HFFc6 (cell line): ENCODE measurements at regions not wholly inside any gene's neighbourhood (a gene's known extent, or its start where the extent isn't known, plus 50 kb on each side); places are given as distances from the start of the nearest gene placed in this dataset.
A peak's percentile ranks its signal among the peaks of the same experiment; 100 is the strongest.

Experiments used
- DNase-seq: peaks from one replicate; pipeline ENCODE4 v3.0.0-alpha.2; 2018
- H3K27ac Mint-ChIP-seq: 2 replicates; pipeline ENCODE4 v1.8.0; 2020; ENCODE audit warnings: mild to moderate bottlenecking, mixed read lengths
- H3K27me3 Mint-ChIP-seq: 2 replicates; pipeline ENCODE4 v1.8.0; 2021; ENCODE audit warnings: mild to moderate bottlenecking, moderate library complexity, mixed read lengths; ENCODE audit not compliant: insufficient read depth
- H3K36me3 Mint-ChIP-seq: 2 replicates; pipeline ENCODE4 v1.8.0; 2021; ENCODE audit warnings: low read depth, mixed read lengths
- H3K4me1 Mint-ChIP-seq: 2 replicates; pipeline ENCODE4 v1.8.0; 2020; ENCODE audit warnings: low read depth, mixed read lengths
- H3K4me3 Mint-ChIP-seq: 2 replicates; pipeline ENCODE4 v1.8.0; 2020; ENCODE audit warnings: mild to moderate bottlenecking, moderate library complexity, mixed read lengths
- H3K9me3 Mint-ChIP-seq: 2 replicates; pipeline ENCODE4 v1.8.0; 2020; ENCODE audit warnings: mild to moderate bottlenecking, mixed read lengths
- TF ChIP-seq, protein P1 (sequence below): fragments of 200-600 bp; sonication (generic); IDR thresholded peaks from 2 replicates; pipeline ENCODE4 v1.5.0; 2021; ENCODE audit warnings: antibody characterized with exemption, mild to moderate bottlenecking

DNA sequence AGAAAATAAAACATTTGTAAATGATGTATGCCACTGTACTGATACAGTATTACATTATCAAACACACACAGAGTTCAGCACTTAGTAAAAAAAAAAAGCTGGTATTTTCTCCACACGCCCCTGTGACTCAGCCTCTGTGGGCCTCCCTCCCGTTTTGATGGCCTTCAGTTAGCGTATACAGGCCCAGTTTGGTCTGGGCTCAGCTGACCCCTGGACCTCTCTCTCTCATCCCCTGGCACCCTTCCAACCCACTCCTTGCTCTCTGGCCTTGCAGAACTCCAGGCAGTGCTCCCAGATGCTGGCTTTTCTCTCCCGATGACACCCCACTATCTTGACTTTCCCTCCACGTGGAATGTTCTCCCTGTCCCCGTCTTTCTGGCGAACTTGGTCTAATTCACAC, 89.0 kb upstream of the LIMCH1 start:
- Mint-ChIP-seq H3K9me3 (no peaks in the 10 kb centered on the region), H3K4me1 (peaks cover 71% of the 10 kb centered on the region; the same call in 1 of the 2 replicates), H3K4me3 (peak overlapping the region; percentile 29; the same call in 1 of the 2 replicates), H3K36me3 (peaks cover 5% of the 10 kb centered on the region; the same call in 1 of the 2 replicates), H3K27ac (peak overlapping the region; percentile 72; the same call in 1 of the 2 replicates), H3K27me3 (peaks cover 16% of the 10 kb centered on the region)
- TF ChIP-seq, protein P1, sequence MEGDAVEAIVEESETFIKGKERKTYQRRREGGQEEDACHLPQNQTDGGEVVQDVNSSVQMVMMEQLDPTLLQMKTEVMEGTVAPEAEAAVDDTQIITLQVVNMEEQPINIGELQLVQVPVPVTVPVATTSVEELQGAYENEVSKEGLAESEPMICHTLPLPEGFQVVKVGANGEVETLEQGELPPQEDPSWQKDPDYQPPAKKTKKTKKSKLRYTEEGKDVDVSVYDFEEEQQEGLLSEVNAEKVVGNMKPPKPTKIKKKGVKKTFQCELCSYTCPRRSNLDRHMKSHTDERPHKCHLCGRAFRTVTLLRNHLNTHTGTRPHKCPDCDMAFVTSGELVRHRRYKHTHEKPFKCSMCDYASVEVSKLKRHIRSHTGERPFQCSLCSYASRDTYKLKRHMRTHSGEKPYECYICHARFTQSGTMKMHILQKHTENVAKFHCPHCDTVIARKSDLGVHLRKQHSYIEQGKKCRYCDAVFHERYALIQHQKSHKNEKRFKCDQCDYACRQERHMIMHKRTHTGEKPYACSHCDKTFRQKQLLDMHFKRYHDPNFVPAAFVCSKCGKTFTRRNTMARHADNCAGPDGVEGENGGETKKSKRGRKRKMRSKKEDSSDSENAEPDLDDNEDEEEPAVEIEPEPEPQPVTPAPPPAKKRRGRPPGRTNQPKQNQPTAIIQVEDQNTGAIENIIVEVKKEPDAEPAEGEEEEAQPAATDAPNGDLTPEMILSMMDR: no peak
- DNase-seq: no peak

DNA sequence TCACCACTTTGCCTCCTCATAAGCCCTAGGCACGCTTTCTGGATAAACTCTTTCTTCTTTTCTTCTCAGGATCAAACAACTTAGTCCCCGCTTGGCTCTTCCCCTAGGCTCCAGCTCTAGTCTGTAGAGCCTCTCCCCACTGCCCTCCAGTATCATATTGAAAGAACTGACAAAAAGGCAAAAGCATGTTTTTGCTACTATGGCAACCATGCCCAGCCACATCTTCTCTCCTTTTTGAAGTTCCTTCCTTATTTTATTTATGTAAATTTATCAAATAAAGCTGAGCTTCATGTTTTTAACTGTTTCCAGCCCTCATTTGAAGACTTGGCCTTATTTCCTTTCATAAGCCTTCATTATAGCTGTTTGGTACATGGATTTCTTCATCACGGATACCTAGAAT, 86.0 kb upstream of the LIMCH1 start:
- Mint-ChIP-seq H3K4me1 (peaks cover 68% of the 10 kb centered on the region; the same call in 1 of the 2 replicates), H3K27me3 (peaks cover 19% of the 10 kb centered on the region), H3K27ac (no peak overlapping the region; the same call in 1 of the 2 replicates)

DNA sequence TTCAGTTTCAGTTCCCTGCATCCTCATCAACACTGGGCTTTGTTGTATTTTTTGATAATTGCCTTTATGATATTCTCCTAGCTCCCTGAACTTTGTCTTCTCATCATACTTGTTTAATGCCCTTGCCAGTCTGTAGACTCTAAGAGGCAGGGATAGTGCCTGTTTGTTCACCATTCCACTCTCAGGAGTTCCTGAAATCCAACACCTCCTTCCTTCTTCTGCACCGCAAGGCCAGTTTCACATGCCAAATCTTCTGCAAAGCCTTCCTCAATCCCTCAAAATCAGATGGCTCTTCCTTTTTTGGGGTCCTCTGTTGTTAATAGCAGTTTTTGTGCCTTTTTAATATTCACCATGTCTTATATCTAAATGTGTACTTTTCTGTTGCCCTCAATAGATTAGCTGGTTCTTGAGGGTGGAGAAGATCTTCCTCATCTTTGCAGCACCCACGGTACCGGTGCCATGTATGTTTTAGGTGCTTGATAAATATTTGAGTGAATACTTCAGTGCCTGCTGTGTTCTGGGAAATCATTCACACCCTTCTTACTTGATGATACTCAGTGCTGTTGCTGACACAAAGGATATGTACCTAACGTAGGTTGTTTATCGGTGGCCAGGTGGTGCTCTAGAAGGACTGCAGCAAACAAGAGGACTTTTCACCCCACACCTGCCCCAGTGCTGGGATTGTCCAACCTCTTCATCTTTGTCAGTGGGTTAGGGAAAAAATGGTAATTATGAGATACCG, 85.3 kb upstream of the LIMCH1 start:
- TF ChIP-seq, protein P1: no peak
- DNase-seq: no peak
- peaks cover 5% of the 10 kb centered on the region; the same call in 1 of the 2 replicates for H3K36me3 Mint-ChIP-seq
- peaks cover 19% of the 10 kb centered on the region for H3K27me3 Mint-ChIP-seq
- no peak overlapping the region for H3K4me3 Mint-ChIP-seq
- no peak overlapping the region for H3K27ac Mint-ChIP-seq
- H3K4me1 Mint-ChIP-seq: peaks cover 63% of the 10 kb centered on the region; the same call in 1 of the 2 replicates
- no peaks in the 10 kb centered on the region for H3K9me3 Mint-ChIP-seq

More for the DNA sequence above, 86.0 kb upstream of the LIMCH1 start:
- Mint-ChIP-seq H3K36me3 (peaks cover 5% of the 10 kb centered on the region; the same call in 1 of the 2 replicates), H3K9me3 (no peaks in the 10 kb centered on the region), H3K4me3 (no peak overlapping the region)
- DNase-seq: no peak
- TF ChIP-seq, protein P1: no peak

DNA sequence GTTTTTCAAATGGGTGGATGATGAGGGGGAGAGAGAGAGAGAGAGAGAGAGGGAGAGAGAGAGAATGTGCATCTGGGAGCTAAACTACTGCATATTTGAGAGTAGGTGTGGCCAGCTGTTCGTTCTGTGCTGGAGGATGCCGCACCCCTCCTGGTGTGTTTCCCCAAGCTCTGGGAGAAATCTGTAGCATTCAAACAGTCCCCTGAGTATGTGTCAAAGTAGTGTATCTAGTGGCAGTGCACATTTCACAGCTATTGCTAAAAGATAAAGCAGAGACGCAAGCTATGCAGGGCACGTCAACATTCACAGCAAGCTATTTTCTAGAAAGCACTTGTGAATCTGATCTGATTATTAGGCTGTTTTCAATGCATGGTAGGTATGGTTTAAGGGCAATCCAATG, 83.5 kb upstream of the LIMCH1 start:
- peaks cover 59% of the 10 kb centered on the region; the same call in 1 of the 2 replicates for H3K4me1 Mint-ChIP-seq
- TF ChIP-seq, protein P1: no peak
- H3K36me3 Mint-ChIP-seq: peaks cover 5% of the 10 kb centered on the region; the same call in 1 of the 2 replicates
- H3K27me3 Mint-ChIP-seq: peaks cover 14% of the 10 kb centered on the region
- DNase-seq: no peak
- peak overlapping the region; percentile 19; the same call in 1 of the 2 replicates for H3K4me3 Mint-ChIP-seq
- H3K9me3 Mint-ChIP-seq: no peaks in the 10 kb centered on the region
- H3K27ac Mint-ChIP-seq: peak overlapping the region; percentile 6; the same call in 1 of the 2 replicates

DNA sequence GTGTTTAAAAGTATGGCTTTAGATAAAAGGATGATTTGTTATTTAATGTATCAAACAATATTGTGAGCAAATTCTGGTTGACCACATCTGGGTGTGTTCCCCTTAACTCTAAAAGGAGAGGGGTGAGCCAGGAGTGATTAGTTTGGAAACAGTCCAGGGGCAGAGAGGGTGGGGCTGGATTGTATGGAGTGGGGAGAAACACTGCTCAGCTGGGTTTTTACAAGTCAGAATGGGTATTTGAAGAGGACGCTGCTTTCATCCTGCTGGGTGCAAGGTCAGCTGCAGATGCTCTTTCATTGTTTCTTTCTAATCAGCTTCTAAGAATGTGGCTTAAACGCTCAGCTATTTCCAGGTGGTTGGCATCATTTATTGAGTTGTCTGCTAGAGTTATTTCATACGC, 82.8 kb upstream of the LIMCH1 start:
- peak overlapping the region; percentile 16; the same call in 1 of the 2 replicates for H3K27ac Mint-ChIP-seq
- H3K4me1 Mint-ChIP-seq: peaks cover 56% of the 10 kb centered on the region; the same call in 1 of the 2 replicates
- TF ChIP-seq, protein P1: no peak
- no peak for DNase-seq
- H3K36me3 Mint-ChIP-seq: peaks cover 5% of the 10 kb centered on the region; the same call in 1 of the 2 replicates
- peaks cover 13% of the 10 kb centered on the region for H3K27me3 Mint-ChIP-seq
- H3K9me3 Mint-ChIP-seq: no peaks in the 10 kb centered on the region
- no peak overlapping the region for H3K4me3 Mint-ChIP-seq
